Colonic mucosa (tissue), 4 donors: ENCODE measurements at regions not wholly inside any gene's neighbourhood (a gene's known extent, or its start where the extent isn't known, plus 50 kb on each side); places are given as distances from the start of the nearest gene placed in this dataset.

Experiments used
- DNase-seq: peaks from one replicate; pipeline ENCODE4 v3.0.0-alpha.2; 2020
- H3K27ac ChIP-seq: fragments of 200-600 bp; one replicate; pipeline ENCODE4 v1.8.0; 2021
- H3K27me3 ChIP-seq: fragments of 200-600 bp; one replicate; pipeline ENCODE4 v1.8.0; 2021
- H3K36me3 ChIP-seq: fragments of 200-600 bp; one replicate; pipeline ENCODE4 v1.8.0; 2021
- H3K4me1 ChIP-seq: fragments of 200-600 bp; one replicate; pipeline ENCODE4 v1.8.0; 2021; ENCODE audit warnings: mild to moderate bottlenecking
- H3K4me3 ChIP-seq: fragments of 200-600 bp; one replicate; pipeline ENCODE4 v1.8.0; 2021
- H3K9ac ChIP-seq, 2 donors: one replicate each; pipeline ENCODE4 v1.7.0; 2013; ENCODE audit warnings: control low read depth in 2 of 2, low read depth in 2 of 2, low read length in 2 of 2
- H3K9me3 ChIP-seq: fragments of 200-600 bp; one replicate; pipeline ENCODE4 v1.8.0; 2021
- CTCF ChIP-seq: fragments of 200-600 bp; IDR thresholded peaks from one replicate; pipeline ENCODE4 v1.8.0; 2022; ENCODE audit warnings: antibody characterized with exemption, mild to moderate bottlenecking
- intact Hi-C: fragments of 100-400 bp; cut with DNase I; formaldehyde crosslinking; loops from one replicate; pipeline ENCODE4 v1.14.1; 2022
- donor health status: healthy.
- donor health status: DM: no; HTN: no; CAD: no.
- donor health status: DM: no; HTN: no; CAD: no.

GRCh38 chr3:105040026-105040622, 326.6 kb upstream of the ALCAM start:
- Histone ChIP-seq H3K4me3 (no peak overlapping the region), H3K27ac (no peak overlapping the region), H3K9ac (no peak overlapping the region), H3K36me3 (no peaks in the 10 kb centered on the region), H3K4me1 (no peaks in the 10 kb centered on the region), H3K9me3 (no peaks in the 10 kb centered on the region), H3K27me3 (no peaks in the 10 kb centered on the region)
- intact Hi-C loops, result no loop called here
- no peak for DNase-seq
- TF ChIP-seq CTCF, result no peak

GRCh38 chr3:105042586-105042985, 324.1 kb upstream of the ALCAM start:
- Histone ChIP-seq H3K27me3 (no peaks in the 10 kb centered on the region), H3K27ac (no peak overlapping the region), H3K36me3 (no peaks in the 10 kb centered on the region), H3K9me3 (no peaks in the 10 kb centered on the region), H3K4me1 (no peaks in the 10 kb centered on the region), H3K9ac (no peak overlapping the region), H3K4me3 (no peak overlapping the region)
- TF ChIP-seq CTCF, result no peak
- intact Hi-C loops, result no loop called here
- DNase-seq, result no peak

GRCh38 chr3:105051111-105051510, 315.6 kb upstream of the ALCAM start:
- Histone ChIP-seq H3K4me1 (no peaks in the 10 kb centered on the region), H3K27ac (no peak overlapping the region), H3K36me3 (no peaks in the 10 kb centered on the region), H3K4me3 (no peak overlapping the region), H3K9me3 (no peaks in the 10 kb centered on the region), H3K27me3 (no peaks in the 10 kb centered on the region), H3K9ac (no peak overlapping the region)
- no peak for DNase-seq
- TF ChIP-seq CTCF, result no peak
- intact Hi-C loops, result no loop called here

GRCh38 chr3:105051972-105052371, 314.7 kb upstream of the ALCAM start:
- intact Hi-C loops, result no loop called here
- no peaks in the 10 kb centered on the region for H3K27me3 ChIP-seq
- H3K4me3 ChIP-seq, result no peak overlapping the region
- no peak for DNase-seq
- no peak overlapping the region for H3K9ac ChIP-seq
- no peaks in the 10 kb centered on the region for H3K36me3 ChIP-seq
- no peak overlapping the region for H3K27ac ChIP-seq
- no peak for TF ChIP-seq CTCF
- H3K9me3 ChIP-seq, result no peaks in the 10 kb centered on the region
- H3K4me1 ChIP-seq, result no peaks in the 10 kb centered on the region

GRCh38 chr3:105062853-105063252, 303.9 kb upstream of the ALCAM start:
- Histone ChIP-seq H3K9ac (no peak overlapping the region), H3K27me3 (no peaks in the 10 kb centered on the region), H3K4me1 (no peaks in the 10 kb centered on the region), H3K36me3 (no peaks in the 10 kb centered on the region), H3K27ac (no peak overlapping the region), H3K4me3 (no peak overlapping the region), H3K9me3 (no peaks in the 10 kb centered on the region)
- TF ChIP-seq CTCF, result no peak
- intact Hi-C loops, result no loop called here
- no peak for DNase-seq
